OCI-LY1 (cell line): ENCODE measurements at regions not wholly inside any gene's neighbourhood (a gene's known extent, or its start where the extent isn't known, plus 50 kb on each side); places are given as distances from the start of the nearest gene placed in this dataset.

Experiments
- H2AFZ ChIP-seq: fragments of 200-600 bp; sonication (generic), shearing (Covaris generic); 2 replicates; pipeline ENCODE4 v1.6.0; 2014; ENCODE audit warnings: antibody characterized with exemption, mild to moderate bottlenecking, low read length
- H3F3A ChIP-seq: fragments of 200-600 bp; sonication (generic), shearing (Covaris generic); 2 replicates; pipeline ENCODE4 v1.6.0; 2014; ENCODE audit warnings: mild to moderate bottlenecking, antibody characterized with exemption, low read length, moderate library complexity; ENCODE audit not compliant: insufficient read depth
- H3K27ac ChIP-seq: fragments of 200-600 bp; sonication (generic); 2 replicates; pipeline ENCODE4 v1.5.1; 2014; ENCODE audit warnings: low read length, mixed run types, mild to moderate bottlenecking, low read depth; ENCODE audit not compliant: poor library complexity, severe bottlenecking
- H3K27me3 ChIP-seq: fragments of 200-600 bp; sonication (generic); 2 replicates; pipeline ENCODE4 v1.6.0; 2014; ENCODE audit warnings: antibody characterized with exemption, mild to moderate bottlenecking, low read length, moderate library complexity; ENCODE audit not compliant: insufficient read depth
- H3K36me3 ChIP-seq: fragments of 200-600 bp; sonication (generic); 2 replicates; pipeline ENCODE4 v1.6.1; 2014; ENCODE audit warnings: mild to moderate bottlenecking, antibody characterized with exemption, low read length, moderate library complexity, mixed read lengths; ENCODE audit not compliant: insufficient read depth
- H3K4me1 ChIP-seq: fragments of 200-600 bp; sonication (generic); 2 replicates; pipeline ENCODE4 v1.5.1; 2014; ENCODE audit warnings: mild to moderate bottlenecking, low read length, moderate library complexity; ENCODE audit not compliant: insufficient read depth, severe bottlenecking
- H3K4me2 ChIP-seq: fragments of 200-600 bp; sonication (generic), shearing (Covaris generic); 2 replicates; pipeline ENCODE4 v1.6.1; 2014; ENCODE audit warnings: low read length
- H3K4me3 ChIP-seq: fragments of 200-600 bp; sonication (generic); 2 replicates; pipeline ENCODE4 v1.5.1; 2014; ENCODE audit warnings: low read length, low read depth, mild to moderate bottlenecking, mixed read lengths; ENCODE audit not compliant: poor library complexity, severe bottlenecking
- H3K79me2 ChIP-seq: fragments of 200-600 bp; shearing (Covaris generic); 2 replicates; pipeline ENCODE4 v1.6.1; 2016; ENCODE audit warnings: mixed run types, low read length, mixed read lengths; ENCODE audit not compliant: insufficient read depth
- H3K9ac ChIP-seq: fragments of 200-600 bp; sonication (generic), shearing (Covaris generic); 2 replicates; pipeline ENCODE4 v1.6.1; 2014; ENCODE audit warnings: mild to moderate bottlenecking, low read length, mixed read lengths
- H3K9me2 ChIP-seq: fragments of 200-600 bp; sonication (generic), shearing (Covaris generic); 2 replicates; pipeline ENCODE4 v1.6.1; 2014; ENCODE audit warnings: low read depth, mild to moderate bottlenecking, low read length, mixed read lengths
- H3K9me3 ChIP-seq: fragments of 200-600 bp; shearing (Covaris generic); 2 replicates; pipeline ENCODE4 v1.6.1; 2014; ENCODE audit warnings: low read length, mixed read lengths
- H4K20me1 ChIP-seq: fragments of 200-600 bp; sonication (generic), shearing (Covaris generic); 2 replicates; pipeline ENCODE4 v1.6.0; 2016; ENCODE audit warnings: mild to moderate bottlenecking, low read length; ENCODE audit not compliant: insufficient read depth
- EZH2 ChIP-seq: fragments of 200-600 bp; sonication (generic), shearing (Covaris generic); IDR thresholded peaks from 2 replicates; pipeline ENCODE4 v1.8.0; 2017; ENCODE audit warnings: borderline replicate concordance, mixed run types, mild to moderate bottlenecking, antibody characterized with exemption, low read length, moderate library complexity, mixed read lengths
- TF ChIP-seq, protein P1 (sequence below): fragments of 200-600 bp; sonication (generic), shearing (Covaris generic); IDR thresholded peaks from 2 replicates; pipeline ENCODE4 v1.5.1; 2017; ENCODE audit warnings: mild to moderate bottlenecking, antibody characterized with exemption, low read length, moderate library complexity, mixed read lengths

DNA sequence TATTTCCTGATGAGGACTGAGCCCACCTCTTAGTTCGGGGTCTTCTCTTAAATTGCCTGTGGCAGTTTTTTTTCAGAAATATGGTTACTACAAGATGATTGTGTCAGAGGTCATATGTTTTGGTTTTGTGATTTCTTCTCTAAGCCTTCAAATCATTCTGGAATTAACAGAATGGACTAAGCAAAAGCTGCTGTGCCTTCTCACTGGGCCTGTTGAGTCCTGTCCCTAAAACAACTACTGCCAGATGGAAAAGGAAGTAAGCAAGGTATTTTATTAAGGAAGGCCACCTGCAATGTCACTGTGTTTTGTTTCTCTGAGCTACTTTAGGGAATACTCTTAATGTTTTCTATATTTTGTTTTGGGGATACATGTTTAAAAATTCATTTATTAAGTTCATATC is 470.8 kb downstream of the PCDH20 start:
- Histone ChIP-seq H3K79me2 (no peaks in the 10 kb centered on the region), H3K4me1 (no peaks in the 10 kb centered on the region), H3K27ac (no peak overlapping the region), H3F3A (no peaks in the 10 kb centered on the region), H3K9ac (no peak overlapping the region), H3K27me3 (no peaks in the 10 kb centered on the region), H3K4me2 (no peak overlapping the region), H3K36me3 (no peaks in the 10 kb centered on the region), H3K9me2 (no peaks in the 10 kb centered on the region), H3K9me3 (no peaks in the 10 kb centered on the region), H4K20me1 (no peaks in the 10 kb centered on the region), H2AFZ (no peak overlapping the region), H3K4me3 (no peak overlapping the region)
- TF ChIP-seq, protein P1, sequence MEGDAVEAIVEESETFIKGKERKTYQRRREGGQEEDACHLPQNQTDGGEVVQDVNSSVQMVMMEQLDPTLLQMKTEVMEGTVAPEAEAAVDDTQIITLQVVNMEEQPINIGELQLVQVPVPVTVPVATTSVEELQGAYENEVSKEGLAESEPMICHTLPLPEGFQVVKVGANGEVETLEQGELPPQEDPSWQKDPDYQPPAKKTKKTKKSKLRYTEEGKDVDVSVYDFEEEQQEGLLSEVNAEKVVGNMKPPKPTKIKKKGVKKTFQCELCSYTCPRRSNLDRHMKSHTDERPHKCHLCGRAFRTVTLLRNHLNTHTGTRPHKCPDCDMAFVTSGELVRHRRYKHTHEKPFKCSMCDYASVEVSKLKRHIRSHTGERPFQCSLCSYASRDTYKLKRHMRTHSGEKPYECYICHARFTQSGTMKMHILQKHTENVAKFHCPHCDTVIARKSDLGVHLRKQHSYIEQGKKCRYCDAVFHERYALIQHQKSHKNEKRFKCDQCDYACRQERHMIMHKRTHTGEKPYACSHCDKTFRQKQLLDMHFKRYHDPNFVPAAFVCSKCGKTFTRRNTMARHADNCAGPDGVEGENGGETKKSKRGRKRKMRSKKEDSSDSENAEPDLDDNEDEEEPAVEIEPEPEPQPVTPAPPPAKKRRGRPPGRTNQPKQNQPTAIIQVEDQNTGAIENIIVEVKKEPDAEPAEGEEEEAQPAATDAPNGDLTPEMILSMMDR: no peak
- no peak for TF ChIP-seq EZH2

DNA sequence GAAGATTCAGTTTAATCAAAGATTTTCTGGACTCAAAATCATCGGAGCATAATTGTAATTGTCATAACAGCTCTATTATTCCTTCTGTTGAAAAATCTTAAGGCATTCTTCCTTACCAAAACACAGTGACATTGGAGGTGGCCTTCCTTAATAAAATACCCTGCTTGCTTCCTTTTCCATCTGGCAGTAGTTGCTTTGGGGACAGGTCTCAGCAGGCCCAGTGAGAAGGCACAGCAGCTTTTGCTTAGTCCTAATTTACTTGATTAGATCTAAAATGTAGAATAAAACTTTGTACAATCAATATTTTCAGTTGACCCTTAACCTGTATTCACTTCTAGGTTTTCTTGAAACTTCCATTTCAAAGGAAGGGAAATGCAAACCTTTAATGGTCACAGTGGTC is 471.6 kb downstream of the PCDH20 start:
- Histone ChIP-seq H3K79me2 (no peaks in the 10 kb centered on the region), H3K9me2 (no peaks in the 10 kb centered on the region), H3K4me2 (no peak overlapping the region), H3K27me3 (no peaks in the 10 kb centered on the region), H3K36me3 (no peaks in the 10 kb centered on the region), H3F3A (no peaks in the 10 kb centered on the region), H3K9ac (no peak overlapping the region), H3K4me3 (no peak overlapping the region), H3K27ac (no peak overlapping the region), H2AFZ (no peak overlapping the region), H3K9me3 (no peaks in the 10 kb centered on the region), H4K20me1 (no peaks in the 10 kb centered on the region), H3K4me1 (no peaks in the 10 kb centered on the region)
- TF ChIP-seq, protein P1: no peak

DNA sequence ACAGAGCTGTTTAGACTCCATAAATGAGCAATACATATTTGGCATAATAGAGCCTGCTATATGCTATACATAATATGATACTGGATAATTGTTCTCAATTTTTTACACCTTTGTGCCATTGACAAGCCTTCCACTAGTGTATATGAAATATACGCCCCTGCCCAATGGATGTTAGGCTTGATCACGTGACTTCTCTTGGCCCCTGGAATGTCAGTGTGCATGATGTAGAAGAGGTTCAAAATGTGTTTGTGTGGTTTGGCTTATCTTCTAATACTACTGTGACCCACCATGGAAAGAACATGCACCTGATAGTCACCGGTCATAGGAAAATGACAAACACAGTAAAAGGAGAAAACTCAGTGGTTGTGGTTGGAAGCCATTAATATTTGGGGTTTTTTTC is 479.4 kb downstream of the PCDH20 start:
- Histone ChIP-seq H2AFZ (no peak overlapping the region), H3K9ac (no peak overlapping the region), H3K9me3 (no peaks in the 10 kb centered on the region), H3K9me2 (no peaks in the 10 kb centered on the region), H3K27ac (no peak overlapping the region), H3K27me3 (no peaks in the 10 kb centered on the region), H4K20me1 (no peaks in the 10 kb centered on the region), H3F3A (no peaks in the 10 kb centered on the region), H3K79me2 (no peaks in the 10 kb centered on the region), H3K4me3 (no peak overlapping the region), H3K4me1 (no peaks in the 10 kb centered on the region), H3K4me2 (no peak overlapping the region), H3K36me3 (no peaks in the 10 kb centered on the region)
- TF ChIP-seq, protein P1: no peak
- no peak for TF ChIP-seq EZH2
